Keratinocyte (primary cell): ENCODE measurements at regions not wholly inside any gene's neighbourhood (a gene's known extent, or its start where the extent isn't known, plus 50 kb on each side); places are given as distances from the start of the nearest gene placed in this dataset.

Source experiments
- DNase-seq: peaks from one replicate; pipeline ENCODE4 v3.0.0-alpha.2; 2011; ENCODE audit warnings: low read depth, missing footprints, low spot score
- FAIRE-seq: peaks from 2 replicates; lab custom pipeline; 2011; peaks lifted over from hg19 to GRCh38; lab: Jason Lieb, UNC
- H2AFZ ChIP-seq: 2 replicates; pipeline ENCODE4 v1.6.0; 2012; ENCODE audit warnings: low read length, control low read depth, inconsistent platforms; ENCODE audit not compliant: control insufficient read depth
- H3K27ac ChIP-seq: 2 replicates; pipeline ENCODE4 v1.5.1; 2011; ENCODE audit warnings: low read length; ENCODE audit not compliant: control insufficient read depth, insufficient read depth
- H3K27me3 ChIP-seq: 3 replicates; pipeline ENCODE4 v1.6.0; 2011; ENCODE audit warnings: low read length; ENCODE audit not compliant: control insufficient read depth, insufficient read depth; ENCODE audit errors: extremely low read depth
- H3K36me3 ChIP-seq, 2 experiments: 2 replicates in 1 of 2; 3 replicates in 1 of 2; pipeline ENCODE4 v1.5.1; 2011; ENCODE audit warnings: low read length in 2 of 2, mild to moderate bottlenecking in 1 of 2; ENCODE audit not compliant: control insufficient read depth in 2 of 2, insufficient read depth in 2 of 2; ENCODE audit errors: extremely low read depth in 1 of 2
- H3K4me1 ChIP-seq: 3 replicates; pipeline ENCODE4 v1.5.1; 2011; ENCODE audit warnings: low read length; ENCODE audit not compliant: control insufficient read depth, insufficient read depth; ENCODE audit errors: extremely low read depth
- H3K4me2 ChIP-seq: 3 replicates; pipeline ENCODE4 v1.6.0; 2011; ENCODE audit warnings: low read depth, low read length; ENCODE audit not compliant: control insufficient read depth, insufficient read depth; ENCODE audit errors: extremely low read depth
- H3K4me3 ChIP-seq, 3 experiments: fragments of 200-600 bp in 1 of 3; sonication (generic) in 1 of 3; 2 replicates in 2 of 3; 3 replicates in 1 of 3; pipeline ENCODE4 v1.5.1; 2011 to 2016; ENCODE audit warnings: low read length in 3 of 3, mild to moderate bottlenecking in 3 of 3, control low read depth in 2 of 3, inconsistent platforms in 1 of 3, low read depth in 1 of 3, mixed read lengths in 1 of 3, mixed run types in 1 of 3, moderate library complexity in 1 of 3; ENCODE audit not compliant: control insufficient read depth in 2 of 3, insufficient read depth in 2 of 3; ENCODE audit errors: extremely low read depth in 1 of 3
- H3K79me2 ChIP-seq: 2 replicates; pipeline ENCODE4 v1.6.0; 2012; ENCODE audit warnings: low read length; ENCODE audit not compliant: control insufficient read depth, insufficient read depth
- H3K9ac ChIP-seq: 3 replicates; pipeline ENCODE4 v1.6.0; 2011; ENCODE audit warnings: low read length; ENCODE audit not compliant: control insufficient read depth, insufficient read depth; ENCODE audit errors: extremely low read depth
- H3K9me1 ChIP-seq: 3 replicates; pipeline ENCODE4 v1.6.0; 2011; ENCODE audit warnings: low read length; ENCODE audit not compliant: control insufficient read depth, insufficient read depth; ENCODE audit errors: extremely low read depth
- H3K9me3 ChIP-seq: 2 replicates; pipeline ENCODE4 v1.5.1; 2012; ENCODE audit warnings: low read depth, low read length; ENCODE audit not compliant: control insufficient read depth
- H4K20me1 ChIP-seq: 3 replicates; pipeline ENCODE4 v1.6.0; 2011; ENCODE audit warnings: low read length; ENCODE audit not compliant: control insufficient read depth, insufficient read depth; ENCODE audit errors: extremely low read depth
- CTCF ChIP-seq, 3 experiments: IDR thresholded peaks in 1 of 3; conservative IDR thresholded peaks in 1 of 3; optimal IDR thresholded peaks in 1 of 3; 2 replicates in 2 of 3; 3 replicates in 1 of 3; pipeline versions ENCODE3 to v1.5.1; 2011; ENCODE audit warnings: low read length in 3 of 3, mild to moderate bottlenecking in 3 of 3, moderate library complexity in 2 of 3, control low read depth in 1 of 3, inconsistent platforms in 1 of 3; ENCODE audit not compliant: insufficient read depth in 2 of 3; ENCODE audit errors: extremely low read depth in 1 of 3
- EZH2 ChIP-seq: IDR thresholded peaks from one replicate; pipeline ENCODE4 v1.6.1; 2012; ENCODE audit warnings: inconsistent platforms, mild to moderate bottlenecking, low read length, moderate library complexity
- dilution Hi-C: fragments of 300-500 bp; cut with MboI; formaldehyde crosslinking; loops from one replicate; pipeline ENCODE4 v1.7.0; 2020; ENCODE audit warnings: low sequenced_read_pairs; ENCODE audit not compliant: extremely low pct_ligation_motif_present

GRCh38 chr7:56290548-56290947, 174.3 kb upstream of the NUPR2 start:
- no peak for DNase-seq
- no peak for FAIRE-seq
- Histone ChIP-seq H3K4me2 (no peak overlapping the region), H3K36me3 (no peaks in the 10 kb centered on the region), H3K4me3 (no peak overlapping the region), H3K79me2 (no peaks in the 10 kb centered on the region), H4K20me1 (no peaks in the 10 kb centered on the region), H3K4me1 (no peaks in the 10 kb centered on the region), H2AFZ (no peak overlapping the region), H3K9me1 (no peaks in the 10 kb centered on the region), H3K9me3 (peaks cover 5% of the 10 kb centered on the region), H3K27me3 (no peaks in the 10 kb centered on the region), H3K27ac (no peak overlapping the region), H3K9ac (no peak overlapping the region)
- TF ChIP-seq EZH2: no peak
- dilution Hi-C loops: no loop called here

GRCh38 chr7:56287429-56288138, 171.4 kb upstream of the NUPR2 start:
- dilution Hi-C loops: no loop called here
- Histone ChIP-seq H3K4me2 (peak overlapping the region; percentile 32), H3K79me2 (no peaks in the 10 kb centered on the region), H2AFZ (peak overlapping the region; percentile 43), H4K20me1 (no peaks in the 10 kb centered on the region), H3K9me1 (no peaks in the 10 kb centered on the region), H3K27ac (no peak overlapping the region), H3K9ac (no peak overlapping the region), H3K27me3 (no peaks in the 10 kb centered on the region), H3K4me1 (no peaks in the 10 kb centered on the region), H3K36me3 (no peaks in the 10 kb centered on the region), H3K4me3 (peak overlapping the region in 1 of 3 experiments; percentile 37), H3K9me3 (no peaks in the 10 kb centered on the region)
- FAIRE-seq: no peak
- TF ChIP-seq CTCF (optimal IDR thresholded peaks at IDR 0.05 in 1 of 3, IDR thresholded peaks at IDR 0.05 in 1 of 3, conservative IDR thresholded peaks at IDR 0.05 in 1 of 3; ENCODE audit: extremely low read depth in 1 of 3, insufficient read depth in 2 of 3, low read length in 3 of 3): peak in 1 of 3 experiments; percentile 7
- no peak for TF ChIP-seq EZH2
- no peak for DNase-seq

GRCh38 chr7:56256108-56256507, 139.9 kb upstream of the NUPR2 start:
- Histone ChIP-seq H3K9ac (no peak overlapping the region), H3K36me3 (no peaks in the 10 kb centered on the region), H3K27me3 (no peaks in the 10 kb centered on the region), H3K9me1 (no peaks in the 10 kb centered on the region), H3K4me3 (no peak overlapping the region), H3K27ac (no peak overlapping the region), H4K20me1 (no peaks in the 10 kb centered on the region), H3K4me2 (no peak overlapping the region), H3K4me1 (no peaks in the 10 kb centered on the region), H3K79me2 (no peaks in the 10 kb centered on the region), H2AFZ (no peak overlapping the region), H3K9me3 (no peaks in the 10 kb centered on the region)
- DNase-seq (no peak), FAIRE-seq (no peak)
- dilution Hi-C loops: no loop called here
- TF ChIP-seq CTCF (optimal IDR thresholded peaks at IDR 0.05 in 1 of 3, IDR thresholded peaks at IDR 0.05 in 1 of 3, conservative IDR thresholded peaks at IDR 0.05 in 1 of 3; ENCODE audit: extremely low read depth in 1 of 3, insufficient read depth in 2 of 3, low read length in 3 of 3) (no peak), EZH2 (no peak)
